ENCODE measurements at regions not wholly inside any gene's neighbourhood (a gene's known extent, or its start where the extent isn't known, plus 50 kb on each side); places are given as distances from the start of the nearest gene placed in this dataset.

- WGBS, 2 experiments (ENCODE audit: insufficient coverage in 1 of 2, insufficient read length in 1 of 2) = 76 to 80% methylated on average over 2 to 4 of the region's 4 CpGs
- Mint-ChIP-seq H3K4me1 (peaks cover 7% of the 10 kb centered on the region), H3K27ac (no peak overlapping the region), H3K27me3 (ENCODE audit: insufficient read depth) (no peaks in the 10 kb centered on the region), H3K4me3 (no peak overlapping the region), H3K9me3 (no peaks in the 10 kb centered on the region), H3K36me3 (ENCODE audit: low read depth) (no peaks in the 10 kb centered on the region)
- no peaks in the 10 kb centered on the region for H3K36me3 ChIP-seq (ENCODE audit: control insufficient read depth, insufficient read depth, low read length)
- H3K4me1 ChIP-seq (ENCODE audit: control insufficient read depth, insufficient read depth, low read length) = no peaks in the 10 kb centered on the region
- DNase-seq = no peak
- no peak overlapping the region for H3K27ac ChIP-seq (ENCODE audit: low read depth, low read length)
- H3K9ac ChIP-seq (ENCODE audit: extremely low read depth, low read length, poor library complexity, severe bottlenecking) = no peak overlapping the region
- no peaks in the 10 kb centered on the region for H3K27me3 ChIP-seq (ENCODE audit: control insufficient read depth, insufficient read depth, low read length, poor library complexity, severe bottlenecking)
- H3K4me3 ChIP-seq (ENCODE audit: low read length) = no peak overlapping the region
- TF ChIP-seq CTCF (conservative IDR thresholded peaks at IDR 0.05) = no peak
- no peaks in the 10 kb centered on the region for H3K9me3 ChIP-seq (ENCODE audit: control insufficient read depth, low read length)
Observed at GRCh38 chr6:8658416-8658815, 223.1 kb upstream of the SLC35B3 start.

- no peaks in the 10 kb centered on the region for H3K27me3 Mint-ChIP-seq (ENCODE audit: insufficient read depth)
- H3K27me3 ChIP-seq (ENCODE audit: control insufficient read depth, insufficient read depth, low read length, poor library complexity, severe bottlenecking) = no peaks in the 10 kb centered on the region
- no peak overlapping the region for H3K27ac ChIP-seq (ENCODE audit: low read depth, low read length)
- H3K4me3 Mint-ChIP-seq = no peak overlapping the region
- H3K4me3 ChIP-seq (ENCODE audit: low read length) = no peak overlapping the region
- H3K9ac ChIP-seq (ENCODE audit: extremely low read depth, low read length, poor library complexity, severe bottlenecking) = no peak overlapping the region
- no peaks in the 10 kb centered on the region for H3K9me3 Mint-ChIP-seq
- TF ChIP-seq CTCF (conservative IDR thresholded peaks at IDR 0.05) = no peak
- no peak overlapping the region for H3K27ac Mint-ChIP-seq
- H3K4me1 Mint-ChIP-seq = peaks cover 7% of the 10 kb centered on the region
- no peaks in the 10 kb centered on the region for H3K36me3 Mint-ChIP-seq (ENCODE audit: low read depth)
- no peaks in the 10 kb centered on the region for H3K9me3 ChIP-seq (ENCODE audit: control insufficient read depth, low read length)
- H3K36me3 ChIP-seq (ENCODE audit: control insufficient read depth, insufficient read depth, low read length) = no peaks in the 10 kb centered on the region
- no peak for DNase-seq
- no peaks in the 10 kb centered on the region for H3K4me1 ChIP-seq (ENCODE audit: control insufficient read depth, insufficient read depth, low read length)
Observed at GRCh38 chr6:8657522-8657921, 222.2 kb upstream of the SLC35B3 start.

- H3K4me1 ChIP-seq (ENCODE audit: control insufficient read depth, insufficient read depth, low read length) = no peaks in the 10 kb centered on the region
- H3K36me3 ChIP-seq (ENCODE audit: control insufficient read depth, insufficient read depth, low read length) = no peaks in the 10 kb centered on the region
- no peak for DNase-seq
- no peak overlapping the region for H3K9ac ChIP-seq (ENCODE audit: extremely low read depth, low read length, poor library complexity, severe bottlenecking)
- WGBS, 2 experiments (ENCODE audit: insufficient coverage in 1 of 2, insufficient read length in 1 of 2) = 83 to 85% methylated on average over 3 to 4 of the region's 5 CpGs
- no peaks in the 10 kb centered on the region for H3K27me3 ChIP-seq (ENCODE audit: control insufficient read depth, insufficient read depth, low read length, poor library complexity, severe bottlenecking)
- Mint-ChIP-seq H3K36me3 (ENCODE audit: low read depth) (no peaks in the 10 kb centered on the region), H3K4me3 (no peak overlapping the region), H3K27me3 (ENCODE audit: insufficient read depth) (no peaks in the 10 kb centered on the region), H3K27ac (no peak overlapping the region), H3K4me1 (peaks cover 7% of the 10 kb centered on the region), H3K9me3 (no peaks in the 10 kb centered on the region)
- H3K27ac ChIP-seq (ENCODE audit: low read depth, low read length) = no peak overlapping the region
- H3K4me3 ChIP-seq (ENCODE audit: low read length) = no peak overlapping the region
- no peak for TF ChIP-seq CTCF (conservative IDR thresholded peaks at IDR 0.05)
- H3K9me3 ChIP-seq (ENCODE audit: control insufficient read depth, low read length) = no peaks in the 10 kb centered on the region
Observed at GRCh38 chr6:8655670-8656454, 220.5 kb upstream of the SLC35B3 start.

Measured in endodermal cell (in vitro differentiated cells).